Stomach (tissue), 4 donors: ENCODE measurements at regions not wholly inside any gene's neighbourhood (a gene's known extent, or its start where the extent isn't known, plus 50 kb on each side); places are given as distances from the start of the nearest gene placed in this dataset.

Source experiments
- EP300 ChIP-seq: sonication (generic); formaldehyde crosslinking; IDR thresholded peaks from one replicate; pipeline ENCODE4 v1.6.1; 2017; ENCODE audit warnings: antibody characterized with exemption
- TF ChIP-seq, protein P1 (sequence below), 7 experiments: fragments of 450-650 bp in 4 of 7; fragments of 200-600 bp in 3 of 7; sonication (generic) in 3 of 7; IDR thresholded peaks; one replicate each; pipeline ENCODE4 v1.5.1; 2016 to 2019; ENCODE audit warnings: antibody characterized with exemption in 7 of 7, control low read depth in 2 of 7, mild to moderate bottlenecking in 1 of 7

DNA sequence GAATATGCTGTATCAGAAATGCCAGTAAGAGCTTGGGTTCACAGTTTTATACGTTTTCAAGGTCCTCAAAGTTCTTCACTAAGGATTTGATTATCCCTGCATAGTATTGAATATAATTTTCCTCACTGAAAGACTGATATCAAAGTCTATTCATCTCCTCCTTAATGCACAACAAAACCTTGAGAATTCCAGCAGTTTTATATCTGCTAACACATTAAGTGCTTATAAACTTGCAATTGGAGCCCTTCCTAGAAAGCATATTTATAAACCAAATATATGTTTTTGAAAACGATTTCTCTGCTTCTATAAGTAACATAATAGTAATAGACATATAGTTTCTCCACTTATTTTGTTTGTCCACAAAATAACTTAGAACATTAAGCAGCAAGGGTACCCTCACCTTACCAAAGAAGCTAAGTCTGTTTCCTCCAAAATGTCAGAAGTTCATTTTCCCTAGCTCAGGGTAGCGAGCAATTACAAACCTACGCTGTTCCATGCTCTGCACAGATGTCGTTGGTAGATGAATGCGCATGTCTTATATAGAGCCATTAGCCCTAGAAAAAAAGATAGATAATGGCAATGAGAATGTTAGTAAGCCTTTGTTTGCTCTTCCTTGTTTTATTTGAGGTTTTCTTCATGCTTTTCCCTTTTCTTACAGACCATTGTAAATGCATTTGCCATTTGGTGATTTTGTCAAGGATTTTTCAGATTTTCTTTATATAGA is 213.2 kb downstream of the RBM43 start:
- TF ChIP-seq, protein P1, sequence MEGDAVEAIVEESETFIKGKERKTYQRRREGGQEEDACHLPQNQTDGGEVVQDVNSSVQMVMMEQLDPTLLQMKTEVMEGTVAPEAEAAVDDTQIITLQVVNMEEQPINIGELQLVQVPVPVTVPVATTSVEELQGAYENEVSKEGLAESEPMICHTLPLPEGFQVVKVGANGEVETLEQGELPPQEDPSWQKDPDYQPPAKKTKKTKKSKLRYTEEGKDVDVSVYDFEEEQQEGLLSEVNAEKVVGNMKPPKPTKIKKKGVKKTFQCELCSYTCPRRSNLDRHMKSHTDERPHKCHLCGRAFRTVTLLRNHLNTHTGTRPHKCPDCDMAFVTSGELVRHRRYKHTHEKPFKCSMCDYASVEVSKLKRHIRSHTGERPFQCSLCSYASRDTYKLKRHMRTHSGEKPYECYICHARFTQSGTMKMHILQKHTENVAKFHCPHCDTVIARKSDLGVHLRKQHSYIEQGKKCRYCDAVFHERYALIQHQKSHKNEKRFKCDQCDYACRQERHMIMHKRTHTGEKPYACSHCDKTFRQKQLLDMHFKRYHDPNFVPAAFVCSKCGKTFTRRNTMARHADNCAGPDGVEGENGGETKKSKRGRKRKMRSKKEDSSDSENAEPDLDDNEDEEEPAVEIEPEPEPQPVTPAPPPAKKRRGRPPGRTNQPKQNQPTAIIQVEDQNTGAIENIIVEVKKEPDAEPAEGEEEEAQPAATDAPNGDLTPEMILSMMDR (IDR thresholded peaks at IDR 0.05), result no peak
- TF ChIP-seq EP300, result no peak
